ENCODE measurements at regions not wholly inside any gene's neighbourhood (a gene's known extent, or its start where the extent isn't known, plus 50 kb on each side); places are given as distances from the start of the nearest gene placed in this dataset.

GRCh38 chr17:72381597-72382397 lies 261.0 kb downstream of the SOX9 start:
- no peak for TF ChIP-seq CTCF (IDR thresholded peaks at IDR 0.05)

- no peak for TF ChIP-seq CTCF (IDR thresholded peaks at IDR 0.05)
These were observed 262.3 kb downstream of the SOX9 start for GRCh38 chr17:72382971-72383722.

GRCh38 chr17:72385475-72385874 lies 264.7 kb downstream of the SOX9 start:
- TF ChIP-seq CTCF (IDR thresholded peaks at IDR 0.05), result no peak

- no peak for TF ChIP-seq CTCF (IDR thresholded peaks at IDR 0.05)
These were observed 265.9 kb downstream of the SOX9 start for GRCh38 chr17:72386619-72387237.

GRCh38 chr17:72387487-72387886 lies 266.7 kb downstream of the SOX9 start:
- TF ChIP-seq CTCF (IDR thresholded peaks at IDR 0.05), result no peak

GRCh38 chr17:72387969-72388368 lies 267.1 kb downstream of the SOX9 start:
- TF ChIP-seq CTCF (IDR thresholded peaks at IDR 0.05), result no peak

GRCh38 chr17:72388765-72389473 lies 268.1 kb downstream of the SOX9 start:
- TF ChIP-seq CTCF (IDR thresholded peaks at IDR 0.05), result no peak
